Testis (tissue), 2 donors: ENCODE measurements at regions not wholly inside any gene's neighbourhood (a gene's known extent, or its start where the extent isn't known, plus 50 kb on each side); places are given as distances from the start of the nearest gene placed in this dataset.

Source experiments
- CTCF ChIP-seq, 3 experiments: fragments of 450-650 bp in 2 of 3; fragments of 200-600 bp in 1 of 3; sonication (generic) in 1 of 3; IDR thresholded peaks; one replicate each; pipeline ENCODE4 v1.5.1; 2016 to 2019; ENCODE audit warnings: antibody characterized with exemption in 3 of 3, mild to moderate bottlenecking in 2 of 3, moderate library complexity in 1 of 3
- POLR2A ChIP-seq: fragments of 450-650 bp; IDR thresholded peaks from one replicate; pipeline ENCODE4 v1.6.1; 2017; ENCODE audit warnings: antibody characterized with exemption, mild to moderate bottlenecking, moderate library complexity

GRCh38 chr13:71051573-71051972 lies 815.4 kb downstream of the DACH1 start:
- no peak for TF ChIP-seq CTCF (IDR thresholded peaks at IDR 0.05)
- TF ChIP-seq POLR2A = no peak
